Spleen (tissue), 11 donors: ENCODE measurements at regions not wholly inside any gene's neighbourhood (a gene's known extent, or its start where the extent isn't known, plus 50 kb on each side); places are given as distances from the start of the nearest gene placed in this dataset.

ENCODE experiments used
- DNase-seq: peaks from one replicate; pipeline ENCODE4 v3.0.0-alpha.2; 2020
- H3K27ac ChIP-seq, 8 donors: fragments of 200-600 bp; sonication (generic) in 7 of 8; 1 replicate in 4 of 8; 2 replicates in 4 of 8; pipeline versions ENCODE4 v1.5.0 to v1.8.0; 2016 to 2021; ENCODE audit warnings: inconsistent platforms in 4 of 8, mild to moderate bottlenecking in 4 of 8, moderate library complexity in 1 of 8
- H3K27me3 ChIP-seq, 7 donors: fragments of 200-600 bp; sonication (generic) in 6 of 7; replicated peaks in 1 of 7; 1 replicate in 4 of 7; 2 replicates in 3 of 7; pipeline versions ENCODE4 v1.5.0 to v1.8.0; 2016 to 2021; ENCODE audit warnings: inconsistent platforms in 3 of 7, mild to moderate bottlenecking in 1 of 7
- H3K36me3 ChIP-seq, 6 donors: fragments of 200-600 bp; sonication (generic) in 5 of 6; 1 replicate in 4 of 6; 2 replicates in 2 of 6; pipeline versions ENCODE4 v1.5.0 to v1.8.0; 2016 to 2021; ENCODE audit warnings: inconsistent platforms in 2 of 6
- H3K4me1 ChIP-seq, 6 donors: fragments of 200-600 bp; sonication (generic) in 5 of 6; 1 replicate in 3 of 6; 2 replicates in 3 of 6; pipeline versions ENCODE4 v1.5.0 to v1.8.0; 2016 to 2021; ENCODE audit warnings: inconsistent platforms in 3 of 6
- H3K4me3 ChIP-seq, 8 donors: fragments of 200-600 bp; sonication (generic) in 7 of 8; 1 replicate in 4 of 8; 2 replicates in 4 of 8; pipeline versions ENCODE4 v1.5.0 to v1.8.0; 2016 to 2021; ENCODE audit warnings: inconsistent platforms in 4 of 8, mild to moderate bottlenecking in 4 of 8, moderate library complexity in 2 of 8
- H3K9me3 ChIP-seq, 8 donors: fragments of 200-600 bp; sonication (generic) in 7 of 8; 1 replicate in 4 of 8; 2 replicates in 4 of 8; pipeline versions ENCODE4 v1.5.0 to v1.8.0; 2016 to 2021; ENCODE audit warnings: inconsistent platforms in 4 of 8
- CTCF ChIP-seq, 11 experiments: fragments of 200-600 bp in 7 of 11; fragments of 450-650 bp in 4 of 11; sonication (generic) in 4 of 11; IDR thresholded peaks in 8 of 11; conservative IDR thresholded peaks in 3 of 11; 1 replicate in 7 of 11; 2 replicates in 4 of 11; pipeline versions ENCODE4 v1.4.0 to v1.8.0; 2016 to 2021; ENCODE audit warnings: antibody characterized with exemption in 11 of 11, inconsistent platforms in 4 of 11, mild to moderate bottlenecking in 1 of 11
- POLR2A ChIP-seq, 3 donors: fragments of 450-650 bp; IDR thresholded peaks; one replicate each; pipeline ENCODE4 v1.5.1; 2017; ENCODE audit warnings: antibody characterized with exemption in 3 of 3, mild to moderate bottlenecking in 1 of 3
- POLR2AphosphoS5 ChIP-seq, 3 donors: sonication (generic); formaldehyde crosslinking; IDR thresholded peaks; one replicate each; pipeline ENCODE4 v1.5.1; 2017; ENCODE audit warnings: antibody characterized with exemption in 3 of 3
- WGBS, 5 donors: extraction: QIAGEN DNeasy Blood & Tissue Kit in 3 of 5; methylation state at CpG; one replicate each; pipeline versions ENCODE4 v1.1.5 to v1.1.7; 2013 to 2018; 5-methylcytosine and 5-hydroxymethylcytosine counted together
- intact Hi-C: fragments of 100-400 bp; cut with DNase I; formaldehyde crosslinking; loops from one replicate; pipeline ENCODE4 v1.15.0; 2023; ENCODE audit warnings: low total_unique reads
- donor health status: healthy with polysubstance abuse.
- donor health status: DM: no; HTN: no; CAD: no; lungs with moderate emphysema.
- donor health status: DM: no; HTN: no; CAD: no.
- donor health status: Bipolar disorder and iron deficiency.
- donor health status: healthy.
- donor health status: DM: no; HTN: no; CAD: no.
- donor health status: DM: yes; HTN: yes; CAD: no.

GRCh38 chr12:111072299-111072698, 151.9 kb upstream of the MYL2 start:
- H3K4me1 ChIP-seq = peaks cover 0 to 7% (median 0%) of the 10 kb centered on the region in 6 donors
- peaks cover 0 to 41% (median 0%) of the 10 kb centered on the region in 7 donors for H3K27me3 ChIP-seq
- H3K36me3 ChIP-seq = no peaks in the 10 kb centered on the region
- no peak for TF ChIP-seq POLR2A (IDR thresholded peaks at IDR 0.05)
- no peak for TF ChIP-seq CTCF (IDR thresholded peaks at IDR 0.05 in 8 of 11, conservative IDR thresholded peaks at IDR 0.05 in 3 of 11)
- DNase-seq = no peak
- no peaks in the 10 kb centered on the region for H3K9me3 ChIP-seq
- no peak overlapping the region for H3K27ac ChIP-seq
- intact Hi-C loops = no loop called here
- no peak overlapping the region for H3K4me3 ChIP-seq

GRCh38 chr12:111069886-111070285, 149.5 kb upstream of the MYL2 start:
- no peak overlapping the region for H3K27ac ChIP-seq
- peaks cover 0 to 25% (median 0%) of the 10 kb centered on the region in 7 donors for H3K27me3 ChIP-seq
- TF ChIP-seq POLR2A (IDR thresholded peaks at IDR 0.05) (no peak), POLR2AphosphoS5 (IDR thresholded peaks at IDR 0.05) (no peak), CTCF (IDR thresholded peaks at IDR 0.05 in 8 of 11, conservative IDR thresholded peaks at IDR 0.05 in 3 of 11) (no peak)
- no peak overlapping the region for H3K4me3 ChIP-seq
- intact Hi-C loops = no loop called here
- WGBS, 5 donors = 53 to 95% (median 91%) methylated on average over 2 to 4 of the region's 4 CpGs
- DNase-seq = no peak
- H3K4me1 ChIP-seq = peaks cover 0 to 7% (median 0%) of the 10 kb centered on the region in 6 donors
- no peaks in the 10 kb centered on the region for H3K36me3 ChIP-seq
- H3K9me3 ChIP-seq = peaks cover 0 to 6% (median 0%) of the 10 kb centered on the region in 8 donors

GRCh38 chr12:111068290-111068689, 147.9 kb upstream of the MYL2 start:
- Histone ChIP-seq H3K36me3 (no peaks in the 10 kb centered on the region), H3K9me3 (peaks cover 0 to 6% (median 0%) of the 10 kb centered on the region in 8 donors), H3K4me3 (no peak overlapping the region), H3K27me3 (peaks cover 0 to 20% (median 0%) of the 10 kb centered on the region in 7 donors), H3K4me1 (peaks cover 0 to 7% (median 0%) of the 10 kb centered on the region in 6 donors), H3K27ac (no peak overlapping the region)
- TF ChIP-seq POLR2A (IDR thresholded peaks at IDR 0.05) (no peak), POLR2AphosphoS5 (IDR thresholded peaks at IDR 0.05) (no peak), CTCF (IDR thresholded peaks at IDR 0.05 in 8 of 11, conservative IDR thresholded peaks at IDR 0.05 in 3 of 11) (no peak)
- intact Hi-C loops = no loop called here
- WGBS, 5 donors = 39 to 63% (median 50%) methylated on average over 14 to 15 of the region's 15 CpGs
- peak; percentile 19 for DNase-seq

- Histone ChIP-seq H3K4me3 (no peak overlapping the region), H3K27ac (no peak overlapping the region), H3K4me1 (peaks cover 0 to 7% (median 0%) of the 10 kb centered on the region in 6 donors), H3K27me3 (peaks cover 0 to 19% (median 0%) of the 10 kb centered on the region in 7 donors), H3K9me3 (peaks cover 0 to 6% (median 0%) of the 10 kb centered on the region in 8 donors), H3K36me3 (no peaks in the 10 kb centered on the region)
- intact Hi-C loops = no loop called here
- TF ChIP-seq CTCF (IDR thresholded peaks at IDR 0.05 in 8 of 11, conservative IDR thresholded peaks at IDR 0.05 in 3 of 11) = no peak
- TF ChIP-seq POLR2AphosphoS5 (IDR thresholded peaks at IDR 0.05) = no peak
- no peak for TF ChIP-seq POLR2A (IDR thresholded peaks at IDR 0.05)
- WGBS, 5 donors = 82 to 90% (median 87%) methylated on average over 5 of the region's 5 CpGs
- no peak for DNase-seq
Measured at GRCh38 chr12:111067498-111067897, 147.1 kb upstream of the MYL2 start.
